IPS DF 6.9 (cell line): ENCODE measurements at regions not wholly inside any gene's neighbourhood (a gene's known extent, or its start where the extent isn't known, plus 50 kb on each side); places are given as distances from the start of the nearest gene placed in this dataset.

Experiments
- DNase-seq: peaks from one replicate; pipeline ENCODE4 v3.0.0-alpha.2; 2013; ENCODE audit warnings: low read depth, low spot score
- H3K27ac ChIP-seq: one replicate; pipeline ENCODE4 v1.5.1; 2013; ENCODE audit warnings: low read length, control low read depth
- H3K27me3 ChIP-seq: 2 replicates; pipeline ENCODE4 v1.6.1; 2013; ENCODE audit warnings: mild to moderate bottlenecking, low read length; ENCODE audit not compliant: control insufficient read depth, insufficient read depth
- H3K36me3 ChIP-seq: 2 replicates; pipeline ENCODE4 v1.6.1; 2013; ENCODE audit warnings: low read length; ENCODE audit not compliant: control insufficient read depth, insufficient read depth
- H3K4me1 ChIP-seq: 2 replicates; pipeline ENCODE4 v1.6.1; 2013; ENCODE audit warnings: low read length; ENCODE audit not compliant: control insufficient read depth, insufficient read depth
- H3K4me3 ChIP-seq: 2 replicates; pipeline ENCODE4 v1.5.1; 2013; ENCODE audit warnings: mild to moderate bottlenecking, low read length
- H3K9me3 ChIP-seq: 2 replicates; pipeline ENCODE4 v1.6.1; 2013; ENCODE audit warnings: low read length, inconsistent platforms; ENCODE audit not compliant: control insufficient read depth, insufficient read depth
- WGBS: extraction: QIAGEN DNeasy Blood & Tissue Kit; methylation state at CpG from one replicate; pipeline ENCODE4 v1.1.7; 2013; ENCODE audit warnings: mixed read lengths, missing lambda C conversion rate; ENCODE audit not compliant: insufficient read length, insufficient coverage; 5-methylcytosine and 5-hydroxymethylcytosine counted together

GRCh38 chr13:111637365-111637764 lies 316.9 kb downstream of the TEX29 start:
- H3K27me3 ChIP-seq, result no peaks in the 10 kb centered on the region
- no CpG with 5 or more reads among the region's 12 CpGs for WGBS
- no peak overlapping the region for H3K4me3 ChIP-seq

GRCh38 chr13:111638233-111638632 lies 317.8 kb downstream of the TEX29 start:
- WGBS, result no CpG with 5 or more reads among the region's 1 CpG
- H3K36me3 ChIP-seq, result no peaks in the 10 kb centered on the region
- peaks cover 3% of the 10 kb centered on the region; the same call in 1 of the 2 replicates for H3K4me1 ChIP-seq
- H3K4me3 ChIP-seq, result no peak overlapping the region
- H3K27me3 ChIP-seq, result no peaks in the 10 kb centered on the region
- DNase-seq, result no peak
- H3K27ac ChIP-seq, result no peak overlapping the region
- no peaks in the 10 kb centered on the region for H3K9me3 ChIP-seq

More at GRCh38 chr13:111637365-111637764, 316.9 kb downstream of the TEX29 start:
- Histone ChIP-seq H3K27ac (no peak overlapping the region), H3K36me3 (no peaks in the 10 kb centered on the region), H3K9me3 (no peaks in the 10 kb centered on the region), H3K4me1 (peaks cover 3% of the 10 kb centered on the region; the same call in 1 of the 2 replicates)
- DNase-seq, result no peak

- peaks cover 1% of the 10 kb centered on the region; the same call in 1 of the 2 replicates for H3K4me1 ChIP-seq
- no peak overlapping the region for H3K4me3 ChIP-seq
- no peak overlapping the region for H3K27ac ChIP-seq
- WGBS, result no CpG with 5 or more reads among the region's 10 CpGs
- no peaks in the 10 kb centered on the region for H3K9me3 ChIP-seq
- no peaks in the 10 kb centered on the region for H3K27me3 ChIP-seq
- no peak for DNase-seq
- no peaks in the 10 kb centered on the region for H3K36me3 ChIP-seq
Observed at GRCh38 chr13:111639196-111639705, 318.8 kb downstream of the TEX29 start.

- Histone ChIP-seq H3K36me3 (no peaks in the 10 kb centered on the region), H3K27ac (no peak overlapping the region), H3K4me1 (0 out of 2 replicates have a peak, but pooled peaks cover 1% of the 10 kb centered on the region), H3K27me3 (no peaks in the 10 kb centered on the region), H3K4me3 (no peak overlapping the region), H3K9me3 (no peaks in the 10 kb centered on the region)
- DNase-seq, result no peak
- no CpG with 5 or more reads among the region's 13 CpGs for WGBS
Observed at GRCh38 chr13:111640006-111640405, 319.6 kb downstream of the TEX29 start.

GRCh38 chr13:111640476-111640875 lies 320.0 kb downstream of the TEX29 start:
- no peaks in the 10 kb centered on the region for H3K9me3 ChIP-seq
- H3K36me3 ChIP-seq, result no peaks in the 10 kb centered on the region; the same call in 1 of the 2 replicates
- no peak for DNase-seq
- no peaks in the 10 kb centered on the region for H3K4me1 ChIP-seq
- no peak overlapping the region for H3K27ac ChIP-seq
- no peak overlapping the region for H3K4me3 ChIP-seq
- no peaks in the 10 kb centered on the region for H3K27me3 ChIP-seq
- WGBS, result no CpG with 5 or more reads among the region's 9 CpGs

GRCh38 chr13:111642156-111642767 lies 321.8 kb downstream of the TEX29 start:
- Histone ChIP-seq H3K4me3 (no peak overlapping the region), H3K4me1 (no peaks in the 10 kb centered on the region), H3K9me3 (no peaks in the 10 kb centered on the region), H3K36me3 (no peaks in the 10 kb centered on the region; the same call in 1 of the 2 replicates), H3K27me3 (no peaks in the 10 kb centered on the region), H3K27ac (no peak overlapping the region)
- no peak for DNase-seq
- WGBS, result no CpG with 5 or more reads among the region's 12 CpGs

- no peaks in the 10 kb centered on the region; the same call in 1 of the 2 replicates for H3K36me3 ChIP-seq
- H3K27me3 ChIP-seq, result no peaks in the 10 kb centered on the region
- WGBS, result no CpG with 5 or more reads among the region's 16 CpGs
- no peak overlapping the region for H3K27ac ChIP-seq
- H3K4me1 ChIP-seq, result no peaks in the 10 kb centered on the region
- no peak overlapping the region for H3K4me3 ChIP-seq
- DNase-seq, result no peak
- no peaks in the 10 kb centered on the region for H3K9me3 ChIP-seq
Observed at GRCh38 chr13:111644750-111645149, 324.3 kb downstream of the TEX29 start.

- no peak overlapping the region for H3K27ac ChIP-seq
- H3K36me3 ChIP-seq, result no peaks in the 10 kb centered on the region; the same call in 1 of the 2 replicates
- H3K4me3 ChIP-seq, result no peak overlapping the region
- no peaks in the 10 kb centered on the region for H3K9me3 ChIP-seq
- H3K27me3 ChIP-seq, result no peaks in the 10 kb centered on the region
- no CpG with 5 or more reads among the region's 12 CpGs for WGBS
- DNase-seq, result no peak
- H3K4me1 ChIP-seq, result no peaks in the 10 kb centered on the region
Observed at GRCh38 chr13:111645198-111645597, 324.8 kb downstream of the TEX29 start.

GRCh38 chr13:111645598-111646455 lies 325.4 kb downstream of the TEX29 start:
- no peaks in the 10 kb centered on the region for H3K27me3 ChIP-seq
- no peak for DNase-seq
- H3K9me3 ChIP-seq, result no peaks in the 10 kb centered on the region
- H3K4me3 ChIP-seq, result no peak overlapping the region
- no CpG with 5 or more reads among the region's 27 CpGs for WGBS
- no peaks in the 10 kb centered on the region; the same call in 1 of the 2 replicates for H3K36me3 ChIP-seq
- H3K4me1 ChIP-seq, result no peaks in the 10 kb centered on the region
- no peak overlapping the region for H3K27ac ChIP-seq

GRCh38 chr13:111646456-111646855 lies 326.0 kb downstream of the TEX29 start:
- H3K27ac ChIP-seq, result no peak overlapping the region
- no peak overlapping the region for H3K4me3 ChIP-seq
- no peaks in the 10 kb centered on the region for H3K9me3 ChIP-seq
- no peak for DNase-seq
- H3K36me3 ChIP-seq, result no peaks in the 10 kb centered on the region; the same call in 1 of the 2 replicates
- no CpG with 5 or more reads among the region's 10 CpGs for WGBS
- H3K27me3 ChIP-seq, result no peaks in the 10 kb centered on the region
- H3K4me1 ChIP-seq, result no peaks in the 10 kb centered on the region
